SW480 (cell line): ENCODE measurements at regions not wholly inside any gene's neighbourhood (a gene's known extent, or its start where the extent isn't known, plus 50 kb on each side); places are given as distances from the start of the nearest gene placed in this dataset.

Experiments used
- DNase-seq: peaks from one replicate; pipeline ENCODE4 v3.0.0-alpha.2; 2016; ENCODE audit warnings: low spot score

- DNase-seq, result no peak
Observed at GRCh38 chr10:89829262-89829886, 128.0 kb downstream of the KIF20B start.

- no peak for DNase-seq
Observed at GRCh38 chr10:89829887-89830269, 128.5 kb downstream of the KIF20B start.

DNA sequence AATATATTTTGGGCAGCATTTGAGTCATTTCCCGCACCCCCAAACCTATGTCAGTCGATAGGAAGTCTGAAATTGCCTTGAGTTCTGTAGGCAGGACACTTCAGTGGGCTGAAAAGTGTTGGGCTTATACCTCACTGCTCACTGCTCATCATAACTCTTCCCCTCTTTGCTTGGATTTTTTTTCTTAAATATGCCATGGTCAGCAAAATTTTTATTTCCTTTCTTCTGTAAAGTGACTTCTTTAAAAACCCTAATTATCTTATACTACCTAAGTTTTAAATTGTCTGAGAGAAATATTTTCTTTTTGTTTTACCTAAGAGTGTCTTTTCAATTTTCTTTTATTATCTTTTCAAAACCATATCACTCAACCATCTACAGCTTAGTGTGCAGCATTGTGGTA lies 129.2 kb downstream of the KIF20B start:
- DNase-seq, result no peak

DNA sequence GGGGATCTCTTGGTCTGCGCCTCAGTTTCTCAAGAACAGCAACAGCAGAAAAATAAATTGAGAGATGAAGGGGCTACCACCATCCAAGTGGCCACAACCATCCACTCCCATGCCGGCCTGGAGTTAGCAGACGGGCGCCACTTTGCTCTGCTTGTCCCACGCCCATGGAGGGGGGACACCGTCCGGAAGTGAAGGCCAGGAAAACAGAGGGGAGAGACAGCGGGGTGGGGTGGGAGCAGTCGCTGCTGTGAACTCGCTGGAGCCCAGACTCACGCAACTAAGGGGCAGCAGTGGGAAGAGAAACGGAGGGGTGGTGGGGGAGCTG lies 135.4 kb downstream of the KIF20B start:
- no peak for DNase-seq

DNA sequence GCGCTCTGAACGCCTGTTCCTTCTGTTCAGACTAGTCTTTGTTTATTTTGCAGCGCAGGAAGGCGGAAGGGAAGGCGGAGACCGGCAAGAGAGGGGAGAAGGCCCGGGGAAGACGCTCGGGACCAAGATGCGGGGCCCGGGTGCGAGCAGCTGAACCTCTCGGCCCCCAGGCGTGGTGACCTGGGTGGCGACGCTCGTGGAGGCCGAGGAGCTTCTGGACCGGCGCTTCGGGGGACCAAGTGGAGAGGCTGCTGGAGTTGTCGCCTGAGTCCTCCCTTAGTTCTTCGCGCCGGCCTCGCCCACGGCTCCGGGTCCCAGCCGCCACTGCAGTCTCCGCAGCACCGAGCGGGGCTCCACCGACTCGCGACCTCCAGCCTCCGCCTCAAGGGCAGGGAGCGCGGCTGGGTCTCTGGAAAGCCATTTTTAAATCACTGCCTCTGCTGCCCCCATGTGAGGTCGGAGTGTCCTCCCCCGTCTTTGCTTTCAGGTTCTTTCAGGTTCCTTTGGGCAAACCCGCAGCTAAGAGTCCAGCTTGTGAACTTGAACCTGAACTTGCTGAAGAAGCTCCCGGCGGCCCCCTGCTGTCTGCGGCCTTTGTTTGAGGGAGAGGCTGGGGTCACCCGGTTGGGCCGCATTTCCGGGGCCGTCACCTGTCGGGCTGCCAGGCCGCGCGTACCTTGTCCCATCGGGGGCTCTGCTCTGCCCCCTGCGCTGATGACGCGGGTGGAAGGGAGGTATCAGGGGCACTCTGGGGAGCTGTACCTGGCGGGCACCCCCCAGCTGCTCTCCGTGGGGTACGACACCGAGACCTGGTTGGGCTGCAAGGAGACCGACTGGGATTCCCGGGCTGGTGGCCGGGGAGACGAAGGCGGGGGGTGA lies 136.0 kb downstream of the KIF20B start:
- no peak for DNase-seq

GRCh38 chr10:89838044-89838615 lies 136.7 kb downstream of the KIF20B start:
- DNase-seq, result no peak

GRCh38 chr10:89845541-89846280 lies 144.3 kb downstream of the KIF20B start:
- peak; percentile 34 for DNase-seq

- no peak for DNase-seq
Observed at GRCh38 chr10:89846281-89846630, 144.9 kb downstream of the KIF20B start.

DNA sequence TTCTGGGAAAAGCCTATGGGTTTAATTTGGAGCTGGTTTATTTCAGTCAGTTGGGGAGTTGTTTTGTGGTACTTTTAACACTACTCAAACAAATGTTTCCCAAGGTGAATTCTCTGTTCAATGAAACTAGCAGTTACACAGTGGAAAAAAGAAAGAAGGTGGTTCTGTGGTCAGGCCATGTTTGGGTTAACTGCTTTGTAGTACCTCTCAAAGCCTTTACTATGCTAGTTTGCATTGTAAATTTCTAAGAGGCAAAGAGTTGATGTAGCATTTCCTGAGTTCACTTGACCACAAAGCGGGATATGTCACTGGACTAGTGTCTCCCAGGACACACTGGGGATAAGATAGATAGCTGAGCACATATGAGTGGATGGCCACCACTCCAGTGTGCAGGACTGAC lies 145.4 kb downstream of the KIF20B start:
- peak; percentile 26 for DNase-seq

- no peak for DNase-seq
Observed at GRCh38 chr10:89852872-89853271, 151.5 kb downstream of the KIF20B start.

DNA sequence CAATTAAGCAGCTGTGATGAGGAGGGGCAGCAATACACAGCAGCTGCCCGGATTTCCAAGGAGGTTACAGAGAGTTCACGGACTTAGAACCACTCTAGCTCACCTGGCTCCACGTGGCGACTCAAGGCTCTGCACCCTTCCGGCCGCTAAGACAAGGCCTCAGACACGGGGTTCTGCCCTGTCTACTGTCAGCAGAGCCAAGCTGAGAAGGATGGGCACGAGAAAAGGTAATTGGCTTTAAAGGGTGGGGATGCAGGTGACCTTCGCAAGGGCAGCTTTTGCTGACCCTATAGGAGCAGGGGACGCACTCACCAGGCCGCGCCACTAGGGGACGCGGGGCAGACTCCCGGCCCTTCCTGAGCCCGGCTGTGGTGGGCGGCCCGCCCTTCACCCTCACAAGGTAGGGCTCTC lies 152.4 kb downstream of the KIF20B start:
- no peak for DNase-seq

- no peak for DNase-seq
Observed at GRCh38 chr10:89857431-89858042, 156.1 kb downstream of the KIF20B start.

- no peak for DNase-seq
Observed at GRCh38 chr10:89861199-89861573, 159.8 kb downstream of the KIF20B start.

DNA sequence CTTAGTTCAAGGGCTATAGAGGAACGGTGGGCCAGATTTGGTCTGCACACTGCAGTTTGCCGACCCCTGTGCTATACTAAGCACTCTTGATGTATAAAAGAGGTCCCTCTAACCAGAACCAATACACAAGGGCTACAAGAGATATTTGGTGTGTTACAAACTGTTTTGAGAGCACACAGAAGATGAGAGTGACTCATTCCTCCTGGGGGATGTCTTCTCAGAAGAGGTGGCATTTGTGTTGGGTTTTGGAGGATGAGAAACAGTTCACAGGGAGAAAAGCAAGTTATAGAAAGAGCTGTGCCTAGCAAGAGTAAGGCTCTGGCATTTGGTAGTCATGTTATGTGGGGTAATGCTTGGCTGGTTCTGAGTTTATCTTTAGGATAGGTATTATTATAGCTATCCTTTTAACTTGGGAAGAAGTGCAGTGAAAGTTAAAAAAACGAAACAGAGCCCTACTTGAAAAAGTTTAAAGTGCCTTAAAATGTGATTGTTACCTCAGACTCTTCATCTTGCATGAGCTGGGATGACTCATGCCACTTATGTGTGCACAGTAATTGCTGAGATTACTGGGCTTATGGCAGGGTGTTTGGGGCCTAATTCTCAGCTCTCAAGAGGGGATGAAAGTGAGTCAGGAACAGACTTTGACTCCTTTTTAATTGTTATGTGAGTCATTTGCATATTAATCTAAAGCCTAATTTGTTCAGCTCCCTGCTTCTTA lies 160.4 kb downstream of the KIF20B start:
- peak; percentile 14 for DNase-seq

DNA sequence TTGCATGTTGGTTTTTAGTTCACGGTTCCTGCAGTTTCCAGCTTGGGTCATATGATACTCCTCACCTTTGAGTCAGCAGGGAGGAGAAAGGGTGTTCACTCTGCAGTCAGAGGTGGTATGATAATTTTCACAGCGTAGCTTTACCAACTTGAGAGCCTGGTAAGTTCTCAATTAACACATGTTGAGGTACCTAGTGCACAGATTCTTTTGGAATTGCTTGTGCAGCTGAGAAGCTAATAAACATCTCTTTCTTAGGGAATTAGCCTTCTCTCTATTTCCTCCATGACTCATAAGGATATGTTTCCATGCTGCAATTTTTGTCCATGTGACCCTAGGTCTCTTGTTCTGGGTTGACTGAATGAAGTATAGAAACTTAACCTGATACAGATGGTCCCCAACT lies 166.6 kb downstream of the KIF20B start:
- DNase-seq, result no peak

DNA sequence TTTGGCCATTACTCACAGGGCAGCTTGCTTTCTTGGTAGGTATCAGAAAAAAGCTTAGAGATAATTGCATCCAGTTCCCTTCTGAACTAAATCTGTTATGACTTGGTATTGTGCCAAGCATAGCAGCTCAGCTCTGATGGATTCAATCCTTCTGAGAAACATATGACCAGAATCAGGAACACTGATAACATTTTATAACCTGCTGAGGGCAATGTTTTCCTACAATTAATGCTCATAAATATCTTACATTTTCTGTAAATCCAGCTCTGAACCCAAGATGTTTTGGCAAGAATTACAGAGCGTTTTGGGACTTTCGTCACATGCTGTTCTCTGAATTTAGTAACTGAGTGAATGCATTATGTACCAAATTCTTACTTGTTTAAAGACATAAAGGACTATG lies 167.8 kb downstream of the KIF20B start:
- no peak for DNase-seq

DNA sequence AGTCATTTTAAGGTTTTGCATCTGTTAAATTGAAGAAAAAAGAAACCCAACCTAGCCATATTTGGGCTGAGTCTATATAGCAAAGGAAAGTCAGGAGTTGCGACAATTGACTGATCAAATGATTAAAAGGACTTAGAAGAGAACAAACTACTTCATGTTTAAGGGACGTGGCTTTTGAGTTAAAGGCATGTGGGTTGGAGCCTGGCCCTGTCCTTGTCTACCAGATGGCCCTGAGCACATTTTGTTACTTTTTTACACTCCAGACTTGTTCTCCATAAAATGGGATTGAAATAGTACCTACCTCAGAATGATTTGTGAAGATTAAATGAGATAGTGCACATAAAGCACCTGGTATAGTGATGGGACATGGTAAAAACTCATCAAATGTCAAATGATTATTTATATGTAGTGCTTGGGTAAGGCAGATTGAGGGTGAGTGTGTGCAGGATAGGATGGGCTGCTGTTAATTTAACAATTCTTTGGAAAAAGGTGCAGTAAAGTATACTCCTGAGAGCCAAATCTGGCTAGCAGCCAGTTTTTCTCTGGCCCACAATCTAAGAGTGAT lies 168.3 kb downstream of the KIF20B start:
- DNase-seq, result no peak

DNA sequence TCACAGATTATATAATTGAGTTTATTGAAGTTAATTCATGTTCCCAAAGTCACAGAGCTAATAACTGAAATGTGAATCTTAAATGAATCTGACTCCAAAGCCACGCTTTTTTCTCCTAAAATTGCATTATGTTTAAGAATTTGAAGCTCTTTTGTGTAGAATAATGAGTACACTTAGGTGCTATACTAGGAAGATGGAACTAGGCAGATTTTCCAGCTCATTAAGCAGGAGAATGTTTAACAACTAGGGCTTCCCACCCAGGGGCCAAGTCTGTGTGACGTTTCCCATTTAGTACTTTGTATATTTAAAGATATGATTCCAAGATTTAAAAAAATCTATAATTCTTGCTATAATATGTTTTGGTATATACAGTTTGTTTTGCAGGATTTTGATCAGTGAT lies 169.5 kb downstream of the KIF20B start:
- DNase-seq, result no peak

DNA sequence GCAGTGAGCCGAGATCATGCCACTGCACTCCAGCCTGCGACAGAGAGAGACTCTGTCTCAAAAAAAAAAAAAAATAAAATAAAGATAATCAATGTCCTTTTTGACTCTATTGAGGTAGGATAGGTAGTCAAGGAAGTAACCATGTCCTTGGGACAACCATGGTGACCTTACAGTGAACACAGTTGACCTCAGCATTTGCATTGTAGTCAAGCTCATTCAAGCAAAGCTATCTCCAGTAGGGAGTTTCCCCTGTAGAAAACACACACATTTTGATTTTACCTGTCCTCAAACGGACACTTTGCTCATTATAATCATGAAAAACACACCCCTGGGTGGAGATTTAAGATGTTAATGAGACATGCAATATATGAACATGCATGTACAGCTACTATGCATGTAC lies 171.7 kb downstream of the KIF20B start:
- DNase-seq, result no peak

DNA sequence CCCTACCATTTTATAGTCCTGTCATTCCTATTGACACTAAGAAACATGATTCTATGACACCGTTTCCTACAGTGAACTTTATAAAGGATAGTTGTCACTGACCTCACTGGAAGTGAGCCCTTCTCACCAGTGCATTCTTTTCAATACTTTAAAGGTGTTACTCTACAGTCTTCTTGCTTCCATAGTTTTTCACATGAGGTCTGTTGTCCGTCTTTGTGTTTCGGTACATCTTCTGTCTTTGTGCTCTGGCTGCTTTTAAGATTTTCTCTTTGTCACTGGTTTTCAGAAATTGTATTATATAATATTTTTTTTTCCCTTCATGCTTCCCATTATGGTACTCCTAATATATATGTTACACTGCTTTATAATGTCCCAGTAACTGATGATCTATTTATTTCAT lies 174.2 kb downstream of the KIF20B start:
- no peak for DNase-seq

GRCh38 chr10:89879121-89879520 lies 177.7 kb downstream of the KIF20B start:
- DNase-seq, result no peak

DNA sequence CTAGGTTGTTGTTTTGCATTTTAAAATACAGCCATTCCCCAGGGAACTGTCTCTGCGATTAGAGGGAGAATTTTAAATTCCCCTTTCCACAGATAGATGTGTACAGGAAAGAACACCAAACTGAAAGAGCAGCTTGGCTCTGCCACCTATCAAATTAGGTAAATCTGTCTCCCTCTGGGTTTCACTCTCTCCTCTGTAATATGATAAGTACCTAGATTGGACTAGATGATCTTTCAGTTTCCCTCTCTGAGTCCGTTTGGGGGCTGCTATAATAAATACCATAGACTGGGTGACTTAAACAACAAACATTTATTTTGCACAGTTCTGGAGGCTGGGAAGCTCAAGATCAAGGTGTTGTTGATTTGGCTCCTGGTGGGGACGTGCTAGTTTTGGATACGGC lies 186.0 kb downstream of the KIF20B start:
- no peak for DNase-seq
